LoVo (cell line): ENCODE measurements at regions not wholly inside any gene's neighbourhood (a gene's known extent, or its start where the extent isn't known, plus 50 kb on each side); places are given as distances from the start of the nearest gene placed in this dataset.
"Not testable (repeated sequence)": the region's sequence is repeated elsewhere in the genome, so short reads cannot be mapped to it uniquely, and the experiment has no call there.

Experiments
- DNase-seq: peaks from one replicate; pipeline ENCODE4 v3.0.0-alpha.2; 2016; ENCODE audit warnings: low spot score

DNA sequence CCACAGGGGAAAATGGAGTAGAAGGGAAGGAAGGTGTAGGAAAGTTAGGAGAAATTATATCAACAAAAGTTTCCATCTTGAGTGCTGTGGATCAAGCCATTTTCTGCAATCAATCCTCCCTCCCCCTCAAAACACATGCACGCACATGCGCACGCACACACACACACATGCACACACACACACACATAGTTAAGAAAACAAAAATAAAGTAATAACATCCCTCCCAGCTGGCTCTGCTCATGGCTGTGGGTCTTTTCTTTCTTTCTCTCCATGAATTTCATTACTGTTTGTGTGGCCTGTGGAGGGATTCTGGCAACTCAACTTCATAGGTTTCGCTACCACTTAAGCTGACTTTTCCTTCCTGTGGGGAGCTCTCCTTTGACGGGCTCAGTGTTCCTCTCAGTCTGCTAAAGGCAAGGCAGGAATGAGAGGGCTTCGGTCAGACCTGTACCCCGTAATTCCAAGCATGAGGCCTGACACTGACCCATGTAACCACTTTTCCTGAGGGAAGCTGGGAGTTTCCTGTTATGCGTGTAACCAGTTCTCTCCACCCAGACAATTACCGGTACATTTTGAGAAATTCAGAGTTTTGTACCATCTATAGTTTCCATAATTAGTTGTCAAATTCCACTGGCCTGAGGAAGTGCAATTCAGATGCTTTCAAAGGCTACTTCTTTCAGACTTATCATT is 79.8 kb downstream of the ZNF92 start:
- no peak for DNase-seq

DNA sequence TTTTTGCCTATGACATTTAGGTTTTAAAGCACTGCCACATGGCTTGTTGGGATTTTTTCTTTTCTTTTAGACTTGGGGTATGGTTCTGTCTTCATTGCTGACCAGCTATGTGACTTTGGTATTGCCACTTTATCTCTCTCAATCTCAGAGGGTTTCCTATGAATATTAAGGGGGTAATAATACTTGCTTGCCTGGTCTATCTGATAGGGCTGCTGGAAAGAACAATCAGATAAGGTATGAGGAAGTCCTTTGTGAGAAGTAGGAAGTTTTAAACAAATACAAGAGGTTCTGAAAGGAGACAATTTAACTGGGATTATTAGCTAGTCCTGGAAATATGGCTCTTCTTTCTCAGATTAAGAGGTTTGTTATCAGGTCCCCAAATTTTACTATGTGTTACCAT is 80.8 kb downstream of the ZNF92 start:
- DNase-seq: no peak

GRCh38 chr7:65455050-65455449 is 81.4 kb downstream of the ZNF92 start:
- DNase-seq: not testable (repeated sequence)

GRCh38 chr7:65457705-65458104 is 84.0 kb downstream of the ZNF92 start:
- DNase-seq: no peak

DNA sequence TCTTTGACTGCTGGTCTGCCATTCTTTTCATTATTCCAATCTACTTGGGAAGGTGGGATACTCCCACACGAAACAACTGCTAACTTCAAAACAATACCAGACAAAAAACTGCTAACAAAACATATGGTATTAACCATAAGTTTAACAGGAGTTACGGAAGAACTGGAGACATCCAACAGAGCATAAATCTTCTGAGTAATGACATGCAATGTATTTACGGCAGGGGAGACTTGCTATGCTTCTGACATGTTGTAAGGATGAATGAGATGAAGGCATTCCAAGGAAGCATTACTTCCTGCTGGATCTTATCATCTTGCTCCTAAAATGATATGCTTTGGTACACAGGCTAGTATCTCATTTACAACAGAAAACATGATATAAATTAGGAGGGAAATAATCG is 85.8 kb downstream of the ZNF92 start:
- no peak for DNase-seq

DNA sequence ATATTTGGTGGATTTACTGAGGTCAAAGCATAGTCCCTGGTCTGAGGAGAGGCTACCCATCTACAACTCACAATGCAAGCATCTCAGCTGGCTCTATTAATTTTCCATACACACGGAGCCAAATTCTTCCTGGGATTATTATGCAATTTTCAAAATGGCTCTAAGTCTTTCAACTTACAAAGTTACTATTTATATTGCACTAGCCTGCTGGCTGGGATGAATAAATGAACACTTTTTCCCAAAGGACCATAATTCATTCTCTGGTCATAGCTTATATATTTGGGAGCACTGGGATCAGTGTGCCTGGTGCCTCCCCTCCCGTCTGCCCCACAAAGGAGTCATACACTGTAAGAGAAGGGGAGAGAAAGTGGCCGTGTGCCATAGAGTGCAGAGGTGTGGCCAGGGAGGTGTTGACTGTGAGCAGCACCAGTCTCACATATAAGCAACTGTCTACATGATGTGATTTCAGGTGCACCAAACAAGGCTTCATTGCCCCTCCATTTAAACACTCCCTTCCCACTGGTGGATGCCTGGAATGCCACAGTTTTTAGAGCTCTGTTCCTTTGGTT is 88.6 kb downstream of the ZNF92 start:
- DNase-seq: no peak

GRCh38 chr7:65463184-65463583 is 89.5 kb downstream of the ZNF92 start:
- DNase-seq: no peak

- DNase-seq: not testable (repeated sequence)
Measured at GRCh38 chr7:65469919-65470558, 96.4 kb downstream of the ZNF92 start.

GRCh38 chr7:65471587-65471986 is 97.9 kb downstream of the ZNF92 start:
- no peak for DNase-seq

GRCh38 chr7:65475040-65475726 is 101.5 kb downstream of the ZNF92 start:
- DNase-seq: no peak

DNA sequence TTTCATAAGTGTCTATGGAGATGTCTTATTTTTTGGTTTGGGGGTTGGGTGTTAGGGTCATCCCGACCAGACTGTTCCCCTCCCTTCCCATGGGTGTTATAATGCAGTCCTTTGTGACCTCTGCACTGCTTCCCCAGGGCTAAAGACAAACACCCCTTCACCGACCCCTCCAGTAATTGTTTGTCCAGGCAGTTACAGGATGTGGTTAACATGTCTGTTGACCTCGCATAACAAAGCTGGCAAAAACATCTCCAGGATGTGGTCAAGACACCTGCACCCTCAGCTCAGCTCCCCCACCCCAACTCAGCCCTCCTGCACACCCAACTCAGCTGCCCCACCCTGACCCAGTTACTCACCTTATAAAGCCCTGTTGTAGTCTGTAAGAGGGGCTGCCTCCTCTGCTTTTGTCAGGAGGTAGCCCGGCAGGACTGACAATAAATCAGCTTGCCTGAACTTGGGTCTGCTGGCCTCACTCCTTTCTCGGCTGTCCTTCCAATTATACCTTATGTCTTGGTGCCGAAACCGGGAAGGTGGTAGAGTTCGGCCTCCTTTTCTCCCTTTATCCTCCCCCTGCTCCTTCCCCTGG is 102.2 kb downstream of the ZNF92 start:
- DNase-seq: peak; percentile 31

DNA sequence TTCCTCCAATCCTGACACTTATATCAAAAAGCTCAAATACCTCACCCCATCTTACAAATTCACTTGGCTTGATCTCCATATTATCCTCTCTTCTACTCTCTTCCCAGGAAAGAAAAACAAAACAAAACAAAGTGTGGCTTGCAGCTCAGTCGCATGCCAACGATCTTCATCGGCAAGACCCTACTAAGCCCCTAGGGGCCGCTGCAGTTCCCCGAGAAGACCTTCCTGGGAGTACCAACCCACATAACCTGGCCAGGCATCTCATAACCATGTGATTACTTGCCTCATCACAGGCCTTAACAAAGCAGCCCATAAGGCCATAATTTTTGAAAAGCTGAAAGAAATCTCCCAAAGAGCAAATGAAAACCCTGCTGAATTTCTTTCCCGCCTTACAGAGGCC is 103.7 kb downstream of the ZNF92 start:
- peak; percentile 24 for DNase-seq

- DNase-seq: no peak
Measured at GRCh38 chr7:65489260-65489767, 115.7 kb downstream of the ZNF92 start.

- DNase-seq: not testable (repeated sequence)
Measured at GRCh38 chr7:65496697-65497096, 123.0 kb downstream of the ZNF92 start.

- DNase-seq: no peak
Measured at GRCh38 chr7:65503434-65504152, 129.9 kb downstream of the ZNF92 start.

DNA sequence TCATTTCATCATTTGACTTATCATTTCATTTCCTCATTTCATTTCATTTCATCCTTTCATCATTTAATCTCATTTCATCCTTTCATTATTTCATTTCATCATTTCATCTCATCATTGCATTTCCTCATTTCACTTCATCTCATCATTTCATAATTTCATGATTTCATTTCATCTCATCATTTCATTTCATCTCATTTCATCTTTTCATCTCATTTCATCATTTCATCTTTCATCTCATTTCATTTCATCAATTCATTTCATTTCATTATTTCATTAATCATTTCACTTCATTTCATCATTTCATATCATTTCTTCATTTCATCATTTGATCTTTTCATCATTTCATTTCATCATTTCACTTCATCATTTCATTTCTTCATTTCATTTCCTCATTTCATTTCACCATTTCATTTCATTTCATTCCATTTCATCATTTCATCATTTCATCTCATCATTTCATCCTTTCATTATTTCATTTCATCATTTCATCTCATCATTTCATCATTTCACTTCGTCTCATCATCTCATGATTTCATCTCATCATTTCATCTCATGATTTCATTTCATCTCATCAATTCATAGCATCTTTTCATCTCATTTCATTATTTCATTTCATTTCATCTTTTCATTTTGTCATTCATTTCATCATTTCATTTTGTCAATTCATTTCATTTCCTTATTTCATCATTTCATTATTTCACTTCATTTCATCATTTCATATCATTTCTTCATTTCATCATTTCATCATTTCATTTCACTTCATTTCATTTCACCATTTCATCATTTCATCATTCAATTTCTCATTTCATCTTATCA is 131.1 kb downstream of the ZNF92 start:
- not testable (repeated sequence) for DNase-seq

GRCh38 chr7:65505320-65505633 is 131.6 kb downstream of the ZNF92 start:
- DNase-seq: not testable (repeated sequence)

GRCh38 chr7:65508581-65509367 is 135.1 kb downstream of the ZNF92 start:
- DNase-seq: not testable (repeated sequence)

- DNase-seq: no peak
Measured at GRCh38 chr7:65509368-65510186, 135.9 kb downstream of the ZNF92 start.
